ENCODE measurements at regions not wholly inside any gene's neighbourhood (a gene's known extent, or its start where the extent isn't known, plus 50 kb on each side); places are given as distances from the start of the nearest gene placed in this dataset.

GRCh38 chr4:31649878-31650277 is 929.7 kb downstream of the PCDH7 start:
- TF ChIP-seq JUND (IDR thresholded peaks at IDR 0.05; ENCODE audit: low read length) (no peak), SIN3A (conservative IDR thresholded peaks at IDR 0.05 in 1 of 2, IDR thresholded peaks at IDR 0.05 in 1 of 2; ENCODE audit: low read depth in 1 of 2, low read length in 2 of 2) (no peak), PHF8 (conservative IDR thresholded peaks at IDR 0.05; ENCODE audit: low read depth, low read length) (no peak), EZH2 (IDR thresholded peaks at IDR 0.05; ENCODE audit: low read depth, low read length, severe bottlenecking) (no peak), RAD21 (IDR thresholded peaks at IDR 0.05 in 1 of 2, conservative IDR thresholded peaks at IDR 0.05 in 1 of 2; ENCODE audit: low read depth in 2 of 2, low read length in 2 of 2) (no peak)

More at GRCh38 chr4:31649878-31650277, 929.7 kb downstream of the PCDH7 start:
- POLR2A ChIA-PET (ENCODE audit: partially characterized antibody), result no interaction called here
- Histone ChIP-seq H3K4me2 (ENCODE audit: insufficient read depth in 1 of 2, low read depth in 2 of 2, low read length in 2 of 2) (no peak overlapping the region), H3K18ac (ENCODE audit: extremely low read depth, low read length) (no peak overlapping the region), H2AFZ (ENCODE audit: low read length) (no peak overlapping the region), H3K4me3 (ENCODE audit: extremely low read depth in 1 of 4, insufficient read depth in 2 of 4, low read depth in 3 of 4, low read length in 4 of 4) (no peak overlapping the region), H3K14ac (ENCODE audit: insufficient read length) (no peak overlapping the region), H3K4me1 (replicated peaks in 1 of 4; ENCODE audit: control insufficient read depth in 3 of 4, insufficient read depth in 4 of 4, low read length in 3 of 4) (no peaks in the 10 kb centered on the region), H3K79me1 (ENCODE audit: low read depth, low read length) (no peaks in the 10 kb centered on the region), H4K8ac (ENCODE audit: extremely low read depth, insufficient read depth, low read length) (no peak overlapping the region), H2BK20ac (ENCODE audit: low read length) (no peak overlapping the region), H2BK12ac (ENCODE audit: low read depth, low read length) (no peak overlapping the region), H3K4ac (replicated peaks; ENCODE audit: insufficient read length, low read depth, low read length) (no peak overlapping the region), H3K9ac (replicated peaks in 1 of 4; ENCODE audit: extremely low read depth in 1 of 4, low read depth in 3 of 4, low read length in 3 of 4) (no peak overlapping the region), H2AK5ac (ENCODE audit: low read depth, low read length) (no peak overlapping the region), H3K23ac (ENCODE audit: insufficient read length) (no peak overlapping the region), H3K27me3 (replicated peaks in 1 of 4; ENCODE audit: control insufficient read depth in 3 of 4, extremely low read depth in 1 of 4, insufficient read depth in 3 of 4, low read length in 3 of 4) (no peaks in the 10 kb centered on the region), H2BK120ac (replicated peaks; ENCODE audit: low read depth, low read length) (no peak overlapping the region), H4K5ac (ENCODE audit: insufficient read length, low read depth, low read length) (no peak overlapping the region), H3K23me2 (ENCODE audit: low read depth, low read length) (no peaks in the 10 kb centered on the region), H2BK5ac (ENCODE audit: low read depth, low read length) (no peak overlapping the region), H3K9me3 (ENCODE audit: insufficient read depth in 2 of 2, low read depth in 1 of 2, low read length in 1 of 2) (no peaks in the 10 kb centered on the region), H3K36me3 (ENCODE audit: control insufficient read depth in 2 of 4, insufficient read depth in 4 of 4, low read length in 3 of 4) (no peaks in the 10 kb centered on the region), H3K56ac (replicated peaks; ENCODE audit: insufficient read length, low read depth, low read length) (no peak overlapping the region), H3K79me2 (ENCODE audit: control insufficient read depth in 1 of 2, insufficient read depth in 2 of 2, low read length in 2 of 2) (no peaks in the 10 kb centered on the region), H4K91ac (replicated peaks; ENCODE audit: insufficient read length, low read length) (no peak overlapping the region), H3K27ac (ENCODE audit: low read depth, low read length) (no peak overlapping the region), H4K20me1 (replicated peaks in 1 of 2; ENCODE audit: control insufficient read depth in 1 of 2, insufficient read depth in 2 of 2, low read length in 2 of 2) (no peaks in the 10 kb centered on the region), H2BK15ac (ENCODE audit: low read length) (no peak overlapping the region)
- FAIRE-seq (no peak), DNase-seq (ENCODE audit: low read depth in 1 of 2, low spot score in 2 of 2) (no peak)
- CTCF ChIA-PET (ENCODE audit: partially characterized antibody), result no interaction called here
- 0% methylated on average over 1 of the region's 1 CpG; no CpG with 5 or more reads in 1 of the 2 experiments for WGBS, 2 experiments (ENCODE audit: extremely low coverage in 1 of 2, insufficient coverage in 1 of 2, insufficient read length in 1 of 2, insufficient replicate concordance in 2 of 2, low coverage in 1 of 2, low lambda C conversion rate in 2 of 2, missing lambda C conversion rate in 1 of 2)
